WTC11 (cell line): ENCODE measurements at regions not wholly inside any gene's neighbourhood (a gene's known extent, or its start where the extent isn't known, plus 50 kb on each side); places are given as distances from the start of the nearest gene placed in this dataset.

ENCODE experiments used
- AFF4 ChIP-seq: sonication (generic); formaldehyde crosslinking; IDR thresholded peaks from 2 replicates; pipeline ENCODE4 v1.8.1; 2023; ENCODE audit warnings: mild to moderate bottlenecking, missing genetic modification reagents, borderline replicate concordance
- ATF2 ChIP-seq: sonication (generic); formaldehyde crosslinking; IDR thresholded peaks from 2 replicates; pipeline ENCODE4 v1.8.1; 2022; ENCODE audit warnings: low read depth, missing genetic modification reagents, borderline replicate concordance
- CREM ChIP-seq: sonication (generic); formaldehyde crosslinking; IDR thresholded peaks from 2 replicates; pipeline ENCODE4 v1.8.1; 2022; ENCODE audit warnings: mild to moderate bottlenecking, missing genetic modification reagents, moderate library complexity
- CTCF ChIP-seq: fragments of 200-600 bp; IDR thresholded peaks from 2 replicates; pipeline ENCODE4 v1.8.0; 2022; ENCODE audit warnings: antibody characterized with exemption
- E2F5 ChIP-seq: sonication (generic); formaldehyde crosslinking; IDR thresholded peaks from 2 replicates; pipeline ENCODE4 v1.8.1; 2022; ENCODE audit warnings: mild to moderate bottlenecking, moderate library complexity, missing genetic modification reagents
- EMX1 ChIP-seq: fragments of 250-450 bp; sonication (Bioruptor Pico); IDR thresholded peaks from 2 replicates; pipeline ENCODE4 v1.8.0; 2021; ENCODE audit warnings: mild to moderate bottlenecking
- ETV6 ChIP-seq: sonication (generic); formaldehyde crosslinking; IDR thresholded peaks from 2 replicates; pipeline ENCODE4 v1.8.1; 2022; ENCODE audit warnings: mild to moderate bottlenecking, missing genetic modification reagents
- FOXP4 ChIP-seq: sonication (generic); formaldehyde crosslinking; IDR thresholded peaks from 2 replicates; pipeline ENCODE4 v1.8.0; 2022; ENCODE audit warnings: mild to moderate bottlenecking, missing genetic modification reagents
- HMGXB4 ChIP-seq: sonication (generic); formaldehyde crosslinking; IDR thresholded peaks from 2 replicates; pipeline ENCODE4 v1.8.1; 2023; ENCODE audit warnings: mild to moderate bottlenecking, moderate library complexity, missing genetic modification reagents
- IRF1 ChIP-seq: sonication (generic); formaldehyde crosslinking; IDR thresholded peaks from 2 replicates; pipeline ENCODE4 v1.8.0; 2023; ENCODE audit warnings: missing genetic modification reagents
- PRDM15 ChIP-seq: sonication (generic); formaldehyde crosslinking; IDR thresholded peaks from 2 replicates; pipeline ENCODE4 v1.8.0; 2022; ENCODE audit warnings: missing genetic modification reagents
- PREB ChIP-seq: sonication (generic); formaldehyde crosslinking; IDR thresholded peaks from 2 replicates; pipeline ENCODE4 v1.8.1; 2022; ENCODE audit warnings: mild to moderate bottlenecking, missing genetic modification reagents, moderate library complexity, borderline replicate concordance
- TEAD1 ChIP-seq: sonication (generic); formaldehyde crosslinking; IDR thresholded peaks from 2 replicates; pipeline ENCODE4 v1.8.0; 2022; ENCODE audit warnings: mild to moderate bottlenecking, missing genetic modification reagents
- ZNF416 ChIP-seq: fragments of 250-450 bp; sonication (Bioruptor Pico); IDR thresholded peaks from 2 replicates; pipeline ENCODE4 v1.9.0; 2021; ENCODE audit warnings: mild to moderate bottlenecking, inconsistent platforms

GRCh38 chr3:29156086-29156715 is 124.7 kb upstream of the RBMS3 start:
- no peak for TF ChIP-seq CTCF
- TF ChIP-seq AFF4 (CRISPR knock-in tag), result no peak
- no peak for TF ChIP-seq E2F5
- TF ChIP-seq TEAD1, result no peak
- TF ChIP-seq IRF1 (CRISPR knock-in tag), result no peak
- TF ChIP-seq CREM (CRISPR knock-in tag), result no peak
- TF ChIP-seq HMGXB4 (CRISPR knock-in tag), result no peak
- TF ChIP-seq PREB (CRISPR knock-in tag), result no peak
- TF ChIP-seq EMX1 (CRISPR knock-in tag), result no peak
- no peak for TF ChIP-seq ZNF416 (CRISPR knock-in tag)
- TF ChIP-seq ETV6 (CRISPR knock-in tag), result no peak
- no peak for TF ChIP-seq PRDM15 (CRISPR knock-in tag)
- TF ChIP-seq FOXP4 (CRISPR knock-in tag), result no peak
- TF ChIP-seq ATF2 (CRISPR knock-in tag), result no peak
